HS-27A (cell line): ENCODE measurements at regions not wholly inside any gene's neighbourhood (a gene's known extent, or its start where the extent isn't known, plus 50 kb on each side); places are given as distances from the start of the nearest gene placed in this dataset.
"Not testable (repeated sequence)": the region's sequence is repeated elsewhere in the genome, so short reads cannot be mapped to it uniquely, and the experiment has no call there.

ENCODE experiments used
- DNase-seq: peaks from one replicate; pipeline ENCODE4 v3.0.0-alpha.2; 2012; ENCODE audit warnings: low read depth, missing footprints

DNA sequence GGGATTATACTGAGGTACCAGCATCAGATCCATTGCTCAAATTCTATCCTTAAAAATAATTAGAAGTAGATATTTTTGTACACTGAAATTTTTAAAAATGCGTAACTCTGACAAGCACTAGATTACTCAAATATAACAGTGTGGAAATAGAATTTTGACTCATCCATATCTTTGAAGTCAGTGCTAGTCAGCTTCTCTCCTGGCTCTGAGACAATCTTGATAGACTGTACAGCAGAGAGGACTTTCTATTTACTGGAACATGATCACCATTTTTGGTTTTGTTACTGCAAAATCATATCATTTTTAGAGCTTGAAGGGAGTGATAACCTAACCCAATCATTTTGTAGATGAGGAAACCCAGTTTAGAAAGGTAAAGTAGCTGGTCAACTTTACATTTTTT is 195.0 kb downstream of the MTERF1 start:
- DNase-seq: peak; percentile 7

DNA sequence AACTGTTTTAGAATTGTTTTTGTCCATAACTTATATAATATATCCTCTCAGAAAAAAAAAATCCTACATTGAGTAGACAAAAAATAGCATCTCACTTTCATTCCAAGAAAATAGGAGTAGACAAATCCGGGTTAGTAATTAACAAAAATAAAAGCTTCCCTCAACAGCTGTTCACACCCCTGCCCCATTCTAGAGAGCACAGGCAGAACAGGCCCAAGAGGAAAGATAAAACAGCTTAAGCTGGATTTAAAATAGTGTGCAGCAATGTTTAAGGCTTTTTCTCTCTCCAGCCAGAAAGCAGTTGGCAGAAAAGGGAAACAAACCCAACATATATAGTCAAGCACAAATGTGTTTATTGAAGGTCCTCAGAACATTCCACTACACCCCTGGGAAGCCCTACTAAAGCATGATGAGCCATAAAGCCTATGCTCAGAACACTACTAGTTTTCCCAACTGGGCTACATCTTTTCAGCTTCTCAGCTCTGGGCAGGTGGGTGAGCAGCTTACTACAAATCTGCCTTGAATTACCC is 189.9 kb downstream of the MTERF1 start:
- no peak for DNase-seq

DNA sequence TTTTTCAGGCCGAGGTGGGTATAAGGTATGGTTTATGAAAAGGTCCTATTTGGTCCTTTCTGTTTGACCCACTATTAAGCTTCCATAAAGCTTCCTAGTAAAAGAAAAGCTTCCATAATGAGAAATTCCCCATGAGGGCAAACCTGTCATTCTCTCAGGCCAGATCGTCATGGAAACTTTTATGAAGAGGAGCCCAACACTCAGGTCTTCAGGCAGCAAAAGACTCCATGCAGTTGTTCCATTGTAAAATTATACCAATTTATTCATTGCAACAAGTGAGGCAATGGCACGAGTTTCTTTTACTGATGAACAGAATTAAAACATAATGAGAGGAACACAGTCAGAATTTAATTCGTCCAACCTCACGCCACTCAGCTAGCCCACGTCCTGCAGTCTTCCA is 188.6 kb downstream of the MTERF1 start:
- DNase-seq: no peak

GRCh38 chr7:91692800-91693199 is 187.7 kb downstream of the MTERF1 start:
- DNase-seq: no peak

GRCh38 chr7:91694351-91694841 is 186.1 kb downstream of the MTERF1 start:
- DNase-seq: peak; percentile 35

DNA sequence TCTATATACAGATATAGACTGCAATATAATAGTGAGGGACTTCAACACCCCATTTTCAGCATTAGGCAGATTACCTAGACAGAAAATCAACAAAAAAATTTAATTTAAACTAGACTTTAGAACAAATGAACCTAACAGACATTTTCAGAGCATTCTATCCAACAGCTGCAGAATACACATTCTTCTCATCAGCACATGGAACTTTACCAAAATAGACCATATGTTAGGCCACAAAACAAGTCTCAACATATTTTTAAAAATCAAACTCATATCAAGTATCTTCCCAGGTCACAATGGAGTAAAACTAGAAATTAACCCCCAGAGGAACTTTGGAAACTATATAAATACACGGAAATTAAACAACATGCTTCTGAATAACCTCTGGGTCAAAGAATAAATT is 169.6 kb downstream of the MTERF1 start:
- DNase-seq: no peak

- DNase-seq: no peak
Measured at GRCh38 chr7:91713669-91714068, 166.8 kb downstream of the MTERF1 start.

DNA sequence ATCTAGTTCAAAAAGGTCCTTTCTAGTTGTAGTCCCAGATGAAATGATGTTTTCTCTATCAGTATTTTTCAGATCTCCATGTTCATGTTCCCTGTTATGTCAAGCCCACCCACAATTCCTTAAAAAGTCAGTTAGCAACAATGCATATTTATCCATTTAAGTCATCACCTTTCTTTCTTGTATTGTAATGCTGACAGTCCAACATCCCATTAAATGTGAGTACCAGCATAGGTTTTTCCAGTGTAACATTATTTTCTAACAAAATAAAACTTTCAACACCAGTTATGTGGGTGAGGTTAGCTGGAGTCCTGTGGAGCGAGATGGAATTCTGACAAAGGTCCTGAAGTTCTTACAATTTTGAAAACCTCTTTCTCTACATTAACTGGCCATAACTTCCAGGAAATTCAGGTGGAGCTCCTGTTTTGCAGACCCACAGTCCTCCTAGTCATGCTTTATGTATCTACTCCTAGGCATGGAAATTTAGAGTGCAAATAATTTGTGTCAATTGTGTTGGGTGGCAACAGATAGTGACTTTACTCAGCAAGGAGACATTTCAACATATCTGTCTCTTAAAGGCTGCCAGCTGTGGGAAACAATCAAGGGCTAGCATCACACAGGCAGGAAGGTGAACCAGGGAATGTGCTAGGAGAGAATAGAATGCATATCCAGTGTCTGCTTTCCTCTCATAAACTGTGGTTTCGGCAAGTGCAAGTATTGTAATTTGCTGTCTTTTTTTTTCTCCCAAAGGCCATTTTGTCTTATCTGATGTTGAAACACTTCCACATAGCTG is 162.6 kb downstream of the MTERF1 start:
- no peak for DNase-seq

DNA sequence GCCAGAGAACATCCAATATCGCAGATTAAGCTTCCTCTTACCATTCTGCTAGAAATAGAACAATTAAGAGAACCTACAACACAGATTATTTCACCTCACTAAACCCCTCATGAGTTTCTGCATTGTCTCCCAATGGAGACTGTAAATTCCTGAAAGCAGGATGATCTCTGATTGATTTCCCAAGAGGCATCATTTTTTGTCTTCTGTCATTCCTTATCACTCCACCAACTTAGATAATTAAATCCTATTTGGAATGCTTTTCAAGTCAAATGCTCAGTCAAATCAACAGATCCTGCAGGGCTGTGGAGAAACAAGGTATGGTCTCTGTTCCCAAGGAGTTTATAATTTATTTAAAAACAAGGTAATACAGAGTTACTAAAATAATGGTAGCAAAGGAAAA is 161.5 kb downstream of the MTERF1 start:
- no peak for DNase-seq

DNA sequence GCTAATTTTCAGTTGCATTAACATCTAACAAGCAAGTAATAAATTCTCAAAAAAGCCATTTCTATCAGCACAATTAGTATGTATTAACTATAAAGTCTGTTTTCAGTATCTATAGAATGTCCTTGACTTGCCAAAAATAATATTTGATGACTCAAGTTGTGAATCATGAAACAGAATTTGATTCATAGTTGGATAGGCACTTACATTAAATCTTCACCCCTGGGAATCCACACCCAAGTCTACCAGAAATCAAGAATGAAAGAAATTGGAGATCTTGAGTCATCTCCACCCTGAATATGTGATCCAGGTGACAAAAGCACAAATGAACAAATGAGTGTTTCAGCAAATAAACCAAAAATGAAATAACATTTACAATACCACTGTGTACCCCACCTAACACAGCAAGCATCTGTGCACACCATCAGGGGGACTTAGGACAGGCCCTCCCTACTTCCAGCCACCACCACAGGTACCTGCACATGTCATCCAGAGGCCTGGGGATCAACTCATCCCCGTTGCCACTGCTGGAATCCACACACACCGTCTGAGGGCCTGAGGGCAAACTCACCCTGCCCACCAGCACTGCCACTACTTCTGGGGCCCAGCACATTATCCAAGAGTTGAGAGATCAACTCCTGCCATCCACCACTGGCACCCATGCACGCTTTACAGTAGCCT is 160.1 kb downstream of the MTERF1 start:
- DNase-seq: peak; percentile 43

DNA sequence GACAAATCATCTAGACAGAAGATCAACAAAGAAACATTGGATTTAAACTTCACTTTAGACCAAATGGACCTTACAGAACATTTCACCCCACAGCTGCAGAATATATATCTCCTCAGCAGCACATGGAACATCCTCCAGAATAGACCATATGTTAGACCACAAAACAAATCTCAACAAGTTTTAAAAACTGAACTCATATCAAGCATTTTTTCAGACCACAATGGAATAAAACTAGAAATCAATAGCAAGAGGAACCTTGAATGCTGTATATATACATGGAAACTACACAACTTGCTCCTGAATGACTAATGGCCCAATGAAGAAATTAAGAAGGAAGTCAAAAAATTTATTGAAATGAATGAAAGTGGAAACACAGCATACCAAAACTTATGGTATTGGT is 157.7 kb downstream of the MTERF1 start:
- no peak for DNase-seq

- DNase-seq: not testable (repeated sequence)
Measured at GRCh38 chr7:91729046-91729445, 151.5 kb downstream of the MTERF1 start.

DNA sequence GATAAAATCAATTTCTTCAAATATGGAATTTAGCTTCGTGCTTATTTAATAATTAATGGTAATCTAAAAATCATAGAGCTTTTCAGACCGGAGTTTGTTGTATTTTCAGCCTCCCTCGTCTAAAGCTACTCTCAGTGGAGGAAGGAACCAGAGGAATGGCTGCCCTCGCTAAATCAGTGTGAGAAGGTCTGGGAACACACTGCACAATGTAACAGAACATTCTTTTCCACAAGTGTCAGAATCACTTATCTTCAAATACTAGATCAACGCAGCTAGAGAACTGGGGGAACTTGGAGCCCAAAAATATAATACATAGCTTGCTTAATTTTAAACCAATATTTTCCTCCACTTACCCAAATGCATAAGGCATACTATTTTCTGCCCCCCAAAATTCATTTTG is 148.5 kb downstream of the MTERF1 start:
- no peak for DNase-seq

DNA sequence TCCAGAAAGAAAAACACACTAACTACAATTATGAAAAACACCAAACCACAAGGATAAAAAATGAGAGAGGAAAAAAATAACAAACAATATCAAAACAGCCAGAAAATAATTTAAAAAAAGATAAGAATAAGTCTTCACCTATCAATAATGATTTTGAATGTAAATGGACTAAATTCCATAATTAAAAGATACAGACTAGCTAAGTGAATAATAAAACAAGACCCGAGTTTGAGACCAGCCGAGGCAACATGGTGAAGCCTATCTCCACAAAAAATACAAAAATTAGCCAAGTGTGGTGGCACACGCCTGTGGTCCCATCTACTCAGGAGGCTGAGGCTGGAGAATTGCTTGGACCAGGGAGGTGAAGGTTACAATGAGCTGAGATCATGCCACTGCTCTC is 131.1 kb downstream of the MTERF1 start:
- no peak for DNase-seq

DNA sequence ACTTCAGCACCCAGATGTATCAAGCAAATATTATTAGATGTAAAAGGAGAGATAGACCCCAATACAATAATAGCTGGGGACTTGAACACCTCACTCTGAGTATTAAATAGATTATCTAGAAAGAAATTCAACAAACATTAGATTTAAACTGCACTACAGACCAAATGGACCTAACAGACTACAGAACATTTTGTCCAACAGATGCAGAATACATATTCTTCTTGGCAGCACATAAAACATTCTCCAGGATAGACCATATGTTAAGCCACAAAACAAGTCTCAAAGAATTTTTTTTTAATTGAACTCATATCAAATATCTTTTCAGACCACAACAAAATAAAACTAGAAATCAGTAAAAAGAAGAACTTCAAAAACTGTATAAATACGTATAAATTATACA is 130.4 kb downstream of the MTERF1 start:
- DNase-seq: no peak

DNA sequence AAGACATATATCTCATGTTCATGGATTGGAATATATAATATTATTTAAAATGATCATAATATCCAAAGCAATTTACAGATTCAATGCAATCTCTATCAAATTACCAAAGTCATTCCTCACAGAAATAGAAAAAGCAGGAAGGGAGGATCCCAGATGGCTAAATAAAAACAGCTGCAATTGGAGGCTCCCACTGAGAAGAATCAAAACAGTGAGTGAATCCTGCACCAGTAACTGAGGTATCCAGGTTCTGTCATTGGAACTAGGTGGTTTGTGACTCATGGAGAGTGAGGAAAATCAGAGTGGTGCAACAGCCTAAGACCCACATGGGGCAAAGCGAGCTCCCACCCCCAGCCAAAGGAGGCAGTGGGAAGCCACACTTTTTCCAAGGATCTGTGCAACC is 128.4 kb downstream of the MTERF1 start:
- DNase-seq: no peak

GRCh38 chr7:91754280-91754679 is 126.2 kb downstream of the MTERF1 start:
- DNase-seq: not testable (repeated sequence)

- DNase-seq: not testable (repeated sequence)
Measured at GRCh38 chr7:91755121-91755520, 125.4 kb downstream of the MTERF1 start.

DNA sequence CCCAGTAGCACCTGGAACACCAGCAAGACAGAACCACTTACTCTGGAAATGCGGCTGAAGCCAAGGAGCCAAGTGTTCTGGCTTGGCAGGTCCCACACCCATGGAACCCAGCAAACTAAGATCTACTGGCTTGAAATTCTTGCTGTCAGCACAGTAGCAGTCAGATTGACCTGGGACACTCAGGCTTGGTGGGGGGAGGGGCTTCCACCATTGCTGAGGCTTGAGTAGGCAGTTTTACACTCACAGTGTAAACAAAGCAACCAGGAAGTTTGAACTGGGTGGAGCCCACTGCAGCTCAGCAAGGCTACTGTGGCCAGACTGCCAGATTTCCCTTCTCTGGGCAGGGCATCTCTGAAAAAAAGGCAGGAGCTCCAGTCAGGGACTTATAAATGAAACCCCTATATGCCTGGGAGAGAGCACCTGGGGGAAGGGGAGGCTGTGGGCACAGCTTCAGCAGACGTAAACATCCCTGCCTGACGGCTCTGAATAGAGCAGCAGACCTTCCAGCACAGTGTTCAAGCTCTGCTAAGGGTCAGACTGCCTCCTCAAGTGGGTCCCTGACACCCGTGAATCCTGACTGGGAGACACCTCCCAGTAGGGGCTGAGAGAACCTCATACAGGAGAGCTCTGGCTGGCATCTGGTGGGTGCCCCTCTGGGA is 121.2 kb downstream of the MTERF1 start:
- peak; percentile 15 for DNase-seq

GRCh38 chr7:91767820-91768219 is 112.7 kb downstream of the MTERF1 start:
- DNase-seq: no peak

DNA sequence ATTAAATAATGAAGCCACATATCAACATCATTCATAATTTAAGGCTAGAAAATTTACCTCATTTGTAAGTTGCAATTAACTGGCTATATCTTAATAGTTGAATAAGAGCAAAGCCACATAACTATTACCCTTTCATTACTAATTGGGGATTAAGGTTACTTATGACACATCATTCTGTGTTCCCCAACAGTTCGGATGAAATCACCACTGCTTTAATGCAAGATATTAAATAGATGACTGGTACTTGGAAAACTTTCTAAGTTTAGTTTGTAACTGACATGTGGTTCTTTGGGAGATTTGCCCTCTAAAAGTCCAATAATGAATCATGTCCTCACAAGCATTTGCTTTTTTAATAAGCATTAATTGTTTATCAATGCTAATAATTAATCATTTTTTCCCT is 109.1 kb downstream of the MTERF1 start:
- DNase-seq: no peak

DNA sequence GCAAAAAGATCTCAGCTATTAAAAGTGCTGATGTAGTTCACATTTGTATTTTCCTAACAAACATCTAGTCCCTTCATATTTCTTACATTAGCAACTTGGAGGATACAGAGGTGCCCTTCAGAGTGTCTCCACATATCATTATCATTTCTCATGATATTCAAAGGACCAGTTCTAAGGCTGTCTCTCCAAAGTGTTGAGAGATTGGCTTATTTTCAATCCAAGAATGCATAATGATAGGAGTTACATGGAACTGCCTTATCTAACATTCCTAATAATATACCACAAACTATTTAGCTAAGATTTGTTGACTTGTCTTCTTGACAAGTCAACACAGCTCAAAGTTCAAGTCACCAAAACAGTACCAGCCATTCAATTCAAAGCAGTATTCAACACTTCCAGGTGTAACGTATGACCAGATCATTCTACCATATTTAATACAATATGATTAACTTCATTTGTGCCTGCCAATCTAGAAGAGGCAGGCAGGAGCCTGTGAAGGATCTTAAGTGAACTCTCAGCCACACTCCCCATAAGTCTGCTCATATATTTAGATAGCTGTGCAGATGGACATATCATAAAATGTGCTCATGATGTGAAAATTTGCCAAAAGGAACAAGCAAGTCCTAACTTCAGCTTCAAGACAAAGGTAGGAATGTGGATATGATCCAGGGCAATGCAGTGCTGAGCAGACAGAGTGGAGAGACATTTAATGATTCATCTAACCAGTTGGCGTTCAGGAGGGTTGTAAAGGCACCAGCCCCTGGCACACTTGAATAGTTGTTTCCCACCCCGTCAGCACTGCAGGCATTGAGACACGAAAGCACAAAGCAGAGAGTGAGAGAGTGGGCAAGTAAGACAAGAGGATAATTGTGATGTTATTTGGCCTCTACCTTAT is 108.3 kb downstream of the MTERF1 start:
- no peak for DNase-seq
